Endodermal cell (in vitro differentiated cells): ENCODE measurements at regions not wholly inside any gene's neighbourhood (a gene's known extent, or its start where the extent isn't known, plus 50 kb on each side); places are given as distances from the start of the nearest gene placed in this dataset.

Experiments
- DNase-seq: peaks from one replicate; pipeline ENCODE4 v3.0.0-alpha.2; 2017
- H3K27ac ChIP-seq: 2 replicates; pipeline ENCODE4 v1.5.1; 2013; ENCODE audit warnings: mild to moderate bottlenecking, low read depth, low read length, moderate library complexity
- H3K27me3 ChIP-seq: 2 replicates; pipeline ENCODE4 v1.6.1; 2013; ENCODE audit warnings: mild to moderate bottlenecking, low read length, moderate library complexity; ENCODE audit not compliant: insufficient read depth, control insufficient read depth, poor library complexity, severe bottlenecking
- H3K36me3 ChIP-seq: 2 replicates; pipeline ENCODE4 v1.7.0; 2013; ENCODE audit warnings: mild to moderate bottlenecking, low read length, moderate library complexity; ENCODE audit not compliant: control insufficient read depth, insufficient read depth
- H3K4me1 ChIP-seq: one replicate; pipeline ENCODE4 v1.7.0; 2013; ENCODE audit warnings: low read length; ENCODE audit not compliant: control insufficient read depth, insufficient read depth
- H3K4me3 ChIP-seq: 2 replicates; pipeline ENCODE4 v1.5.1; 2013; ENCODE audit warnings: mild to moderate bottlenecking, low read length, moderate library complexity
- H3K9ac ChIP-seq: 2 replicates; pipeline ENCODE4 v1.6.1; 2013; ENCODE audit warnings: mild to moderate bottlenecking, low read length, moderate library complexity; ENCODE audit not compliant: poor library complexity, severe bottlenecking; ENCODE audit errors: extremely low read depth
- H3K9me3 ChIP-seq: 2 replicates; pipeline ENCODE4 v1.6.1; 2013; ENCODE audit warnings: mild to moderate bottlenecking, low read length, moderate library complexity; ENCODE audit not compliant: control insufficient read depth
- H3K27ac Mint-ChIP-seq: 2 replicates; pipeline ENCODE4 v1.8.0; 2020; ENCODE audit warnings: mixed read lengths
- H3K27me3 Mint-ChIP-seq: 2 replicates; pipeline ENCODE4 v1.8.0; 2021; ENCODE audit warnings: mild to moderate bottlenecking, mixed read lengths; ENCODE audit not compliant: insufficient read depth
- H3K36me3 Mint-ChIP-seq: 2 replicates; pipeline ENCODE4 v1.8.0; 2020; ENCODE audit warnings: low read depth, mixed read lengths
- H3K4me1 Mint-ChIP-seq: 2 replicates; pipeline ENCODE4 v1.8.0; 2020; ENCODE audit warnings: mixed read lengths
- H3K4me3 Mint-ChIP-seq: 2 replicates; pipeline ENCODE4 v1.8.0; 2020; ENCODE audit warnings: mild to moderate bottlenecking, moderate library complexity, mixed read lengths
- H3K9me3 Mint-ChIP-seq: 2 replicates; pipeline ENCODE4 v1.8.0; 2020; ENCODE audit warnings: mild to moderate bottlenecking, mixed read lengths
- WGBS, 2 experiments: methylation state at CpG; one replicate each; pipeline versions ENCODE4 v1.1.5 to v1.1.7; 2013; ENCODE audit warnings: missing lambda C conversion rate in 2 of 2, mixed read lengths in 1 of 2; ENCODE audit not compliant: insufficient coverage in 1 of 2, insufficient read length in 1 of 2; 5-methylcytosine and 5-hydroxymethylcytosine counted together
- TF ChIP-seq, protein P1 (sequence below): fragments of 200-600 bp; sonication (generic); conservative IDR thresholded peaks from 2 replicates; pipeline ENCODE4 v1.5.0; 2021; ENCODE audit warnings: antibody characterized with exemption, mild to moderate bottlenecking

DNA sequence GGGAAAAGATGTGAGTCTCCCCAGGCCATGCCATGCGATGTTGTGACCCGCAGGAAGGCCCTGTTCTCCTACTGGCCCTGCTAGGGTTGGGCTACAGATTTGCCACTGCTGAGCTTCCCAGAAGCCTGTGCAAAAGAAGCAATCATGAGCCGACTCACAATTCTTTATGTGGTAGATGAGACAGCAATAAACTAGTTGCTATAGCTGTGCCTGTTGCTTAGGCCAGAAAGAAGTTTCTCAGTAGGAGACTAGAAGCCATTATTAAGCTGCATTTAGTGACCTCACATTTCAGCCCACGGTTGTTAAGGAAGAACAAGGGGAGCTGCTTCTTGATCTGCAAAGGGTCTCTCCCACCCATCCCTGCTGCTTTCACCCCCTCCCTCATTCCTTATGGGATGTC, 239.4 kb upstream of the CRY1 start:
- Histone ChIP-seq H3K4me1 (peaks cover 4% of the 10 kb centered on the region), H3K36me3 (no peaks in the 10 kb centered on the region), H3K27ac (peak overlapping the region; percentile 36), H3K27me3 (peaks cover 34% of the 10 kb centered on the region), H3K9ac (no peak overlapping the region), H3K9me3 (no peaks in the 10 kb centered on the region), H3K4me3 (no peak overlapping the region)
- 50 to 86% methylated on average over 3 to 4 of the region's 4 CpGs for WGBS, 2 experiments
- Mint-ChIP-seq H3K27ac (no peak overlapping the region), H3K4me1 (peaks cover 8% of the 10 kb centered on the region), H3K27me3 (peaks cover 59% of the 10 kb centered on the region), H3K4me3 (no peak overlapping the region), H3K36me3 (no peaks in the 10 kb centered on the region), H3K9me3 (no peaks in the 10 kb centered on the region)
- no peak for DNase-seq
- TF ChIP-seq, protein P1, sequence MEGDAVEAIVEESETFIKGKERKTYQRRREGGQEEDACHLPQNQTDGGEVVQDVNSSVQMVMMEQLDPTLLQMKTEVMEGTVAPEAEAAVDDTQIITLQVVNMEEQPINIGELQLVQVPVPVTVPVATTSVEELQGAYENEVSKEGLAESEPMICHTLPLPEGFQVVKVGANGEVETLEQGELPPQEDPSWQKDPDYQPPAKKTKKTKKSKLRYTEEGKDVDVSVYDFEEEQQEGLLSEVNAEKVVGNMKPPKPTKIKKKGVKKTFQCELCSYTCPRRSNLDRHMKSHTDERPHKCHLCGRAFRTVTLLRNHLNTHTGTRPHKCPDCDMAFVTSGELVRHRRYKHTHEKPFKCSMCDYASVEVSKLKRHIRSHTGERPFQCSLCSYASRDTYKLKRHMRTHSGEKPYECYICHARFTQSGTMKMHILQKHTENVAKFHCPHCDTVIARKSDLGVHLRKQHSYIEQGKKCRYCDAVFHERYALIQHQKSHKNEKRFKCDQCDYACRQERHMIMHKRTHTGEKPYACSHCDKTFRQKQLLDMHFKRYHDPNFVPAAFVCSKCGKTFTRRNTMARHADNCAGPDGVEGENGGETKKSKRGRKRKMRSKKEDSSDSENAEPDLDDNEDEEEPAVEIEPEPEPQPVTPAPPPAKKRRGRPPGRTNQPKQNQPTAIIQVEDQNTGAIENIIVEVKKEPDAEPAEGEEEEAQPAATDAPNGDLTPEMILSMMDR = no peak

DNA sequence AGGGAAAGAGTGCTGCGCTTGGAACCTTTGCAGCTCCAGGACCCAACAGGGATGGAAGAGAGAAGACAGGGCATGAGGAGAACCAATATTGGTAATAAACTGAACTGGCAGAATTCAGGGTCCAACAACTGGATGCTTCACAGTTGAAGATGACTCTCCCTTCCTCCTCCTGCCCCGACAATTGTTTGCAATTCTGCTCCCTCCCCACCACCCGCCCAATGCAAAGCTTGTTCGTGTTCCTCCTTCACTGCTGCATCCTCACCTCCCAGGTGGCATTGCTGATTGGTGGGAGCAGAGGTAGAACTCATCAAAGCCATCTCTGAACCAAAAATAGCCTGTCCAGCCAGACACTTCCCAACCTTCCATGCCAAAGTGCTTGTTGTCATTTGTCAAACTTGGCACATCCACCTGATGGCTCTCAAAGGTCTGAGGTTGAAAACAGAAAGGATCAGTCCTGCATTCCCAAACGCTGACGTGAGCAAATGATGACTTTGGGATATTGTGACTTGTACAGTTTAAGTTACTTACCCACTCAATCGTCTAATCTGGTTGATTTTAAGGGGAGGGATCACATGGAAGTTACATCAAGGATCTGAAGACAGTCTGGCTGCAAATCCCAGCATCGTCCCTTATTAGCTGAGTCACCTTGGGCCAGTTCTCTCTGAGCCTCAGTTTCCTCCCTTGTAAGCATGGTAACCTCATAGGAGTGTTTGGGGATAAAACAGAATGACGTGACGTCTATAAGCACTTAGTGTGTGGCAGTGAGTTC, 242.6 kb upstream of the CRY1 start:
- Histone ChIP-seq H3K4me3 (no peak overlapping the region), H3K36me3 (no peaks in the 10 kb centered on the region), H3K9me3 (no peaks in the 10 kb centered on the region), H3K9ac (no peak overlapping the region), H3K4me1 (peaks cover 4% of the 10 kb centered on the region), H3K27ac (no peak overlapping the region), H3K27me3 (peaks cover 31% of the 10 kb centered on the region)
- TF ChIP-seq, protein P1 = no peak
- H3K36me3 Mint-ChIP-seq = no peaks in the 10 kb centered on the region
- WGBS, 2 experiments = 87 to 88% methylated on average over 7 to 8 of the region's 10 CpGs
- DNase-seq = no peak
- no peaks in the 10 kb centered on the region for H3K9me3 Mint-ChIP-seq
- H3K4me3 Mint-ChIP-seq = no peak overlapping the region
- H3K4me1 Mint-ChIP-seq = peaks cover 4% of the 10 kb centered on the region
- no peak overlapping the region for H3K27ac Mint-ChIP-seq
- H3K27me3 Mint-ChIP-seq = peaks cover 43% of the 10 kb centered on the region

DNA sequence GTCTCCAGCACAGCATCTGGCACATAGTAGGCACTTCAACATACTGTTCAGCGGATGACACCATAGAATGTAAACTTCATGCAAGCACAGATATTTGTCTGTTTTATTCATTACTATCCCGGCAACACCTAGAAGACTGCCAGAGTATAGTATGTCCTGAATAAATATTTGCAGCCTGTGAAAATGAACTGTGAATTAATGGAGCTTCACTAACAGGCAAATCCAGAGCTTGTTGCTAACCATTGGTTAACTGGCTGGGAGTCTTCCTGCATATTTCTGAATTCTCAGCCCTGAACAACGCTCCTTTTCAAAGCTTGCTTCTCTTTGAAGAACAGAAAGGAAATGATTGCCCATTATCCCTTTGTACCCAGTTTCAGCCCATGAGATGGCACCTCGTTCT, 243.3 kb upstream of the CRY1 start:
- H3K27ac Mint-ChIP-seq = no peak overlapping the region
- H3K4me1 Mint-ChIP-seq = no peaks in the 10 kb centered on the region
- H3K27me3 Mint-ChIP-seq = peaks cover 45% of the 10 kb centered on the region
- H3K36me3 Mint-ChIP-seq = no peaks in the 10 kb centered on the region
- H3K9me3 Mint-ChIP-seq = no peaks in the 10 kb centered on the region
- TF ChIP-seq, protein P1 = no peak
- Histone ChIP-seq H3K4me3 (no peak overlapping the region), H3K4me1 (no peaks in the 10 kb centered on the region), H3K9ac (no peak overlapping the region), H3K27me3 (peaks cover 37% of the 10 kb centered on the region), H3K27ac (no peak overlapping the region), H3K9me3 (no peaks in the 10 kb centered on the region), H3K36me3 (no peaks in the 10 kb centered on the region)
- DNase-seq = no peak
- no peak overlapping the region for H3K4me3 Mint-ChIP-seq
- 80 to 87% methylated on average over 3 to 4 of the region's 4 CpGs for WGBS, 2 experiments
